ENCODE measurements at regions not wholly inside any gene's neighbourhood (a gene's known extent, or its start where the extent isn't known, plus 50 kb on each side); places are given as distances from the start of the nearest gene placed in this dataset.

- TF ChIP-seq TAF1 (IDR thresholded peaks at IDR 0.05; ENCODE audit: low read depth): no peak
- no peak for TF ChIP-seq RAD21 (conservative IDR thresholded peaks at IDR 0.05)
- TF ChIP-seq CTCF (IDR thresholded peaks at IDR 0.05; ENCODE audit: poor library complexity, severe bottlenecking): no peak
- TF ChIP-seq EZH2 (IDR thresholded peaks at IDR 0.05; ENCODE audit: borderline replicate concordance, insufficient read depth, low read length, poor library complexity, severe bottlenecking): no peak
- TF ChIP-seq POLR2AphosphoS5 (IDR thresholded peaks at IDR 0.05): no peak
- TF ChIP-seq MXI1 (conservative IDR thresholded peaks at IDR 0.05; ENCODE audit: poor library complexity, severe bottlenecking): no peak
- TF ChIP-seq REST (IDR thresholded peaks at IDR 0.05; ENCODE audit: borderline replicate concordance): no peak
- TF ChIP-seq EP300 (conservative IDR thresholded peaks at IDR 0.05; ENCODE audit: poor library complexity, severe bottlenecking): no peak
- TF ChIP-seq SMC3 (conservative IDR thresholded peaks at IDR 0.05; ENCODE audit: poor library complexity): no peak
Measured at GRCh38 chr6:94323853-94324252, 904.5 kb upstream of the EPHA7 start.

All from neural cell (in vitro differentiated cells).